GM12865 (cell line): ENCODE measurements at regions not wholly inside any gene's neighbourhood (a gene's known extent, or its start where the extent isn't known, plus 50 kb on each side); places are given as distances from the start of the nearest gene placed in this dataset.

Experiments used
- DNase-seq: peaks from one replicate; pipeline ENCODE4 v3.0.0; 2010; ENCODE audit warnings: low read depth
- H3K4me3 ChIP-seq: 2 replicates; pipeline ENCODE4 v1.5.1; 2011; ENCODE audit warnings: mild to moderate bottlenecking, low read depth, low read length, control low read depth
- CTCF ChIP-seq: IDR thresholded peaks from 2 replicates; pipeline ENCODE4 v1.5.1; 2011; ENCODE audit warnings: low read length, control low read depth, low read depth, inconsistent platforms; ENCODE audit not compliant: insufficient read depth; ENCODE audit errors: missing control alignments

GRCh38 chr2:83536556-83536955 is 922.5 kb downstream of the SUCLG1 start:
- TF ChIP-seq CTCF = no peak
- no peak overlapping the region for H3K4me3 ChIP-seq
- no peak for DNase-seq

DNA sequence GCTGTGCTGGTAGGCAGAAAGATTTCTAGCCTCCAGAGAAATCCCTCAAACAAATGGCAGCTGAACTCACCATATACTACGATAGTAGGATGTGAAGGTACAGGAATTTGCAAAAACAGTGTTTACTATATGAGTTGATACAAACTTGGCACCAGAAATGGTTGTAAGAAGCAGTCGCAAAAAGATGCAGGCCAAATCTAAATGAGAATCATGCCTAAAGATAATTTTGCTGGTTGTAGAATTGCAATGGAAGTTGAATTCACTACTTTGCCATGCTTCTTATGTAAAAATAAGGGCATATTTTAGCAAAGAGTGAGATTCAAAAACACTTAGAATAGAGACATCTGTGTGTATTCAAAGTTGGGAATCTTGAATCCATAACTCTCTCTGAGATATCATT is 924.7 kb downstream of the SUCLG1 start:
- DNase-seq = no peak
- no peak for TF ChIP-seq CTCF
- H3K4me3 ChIP-seq = no peak overlapping the region

DNA sequence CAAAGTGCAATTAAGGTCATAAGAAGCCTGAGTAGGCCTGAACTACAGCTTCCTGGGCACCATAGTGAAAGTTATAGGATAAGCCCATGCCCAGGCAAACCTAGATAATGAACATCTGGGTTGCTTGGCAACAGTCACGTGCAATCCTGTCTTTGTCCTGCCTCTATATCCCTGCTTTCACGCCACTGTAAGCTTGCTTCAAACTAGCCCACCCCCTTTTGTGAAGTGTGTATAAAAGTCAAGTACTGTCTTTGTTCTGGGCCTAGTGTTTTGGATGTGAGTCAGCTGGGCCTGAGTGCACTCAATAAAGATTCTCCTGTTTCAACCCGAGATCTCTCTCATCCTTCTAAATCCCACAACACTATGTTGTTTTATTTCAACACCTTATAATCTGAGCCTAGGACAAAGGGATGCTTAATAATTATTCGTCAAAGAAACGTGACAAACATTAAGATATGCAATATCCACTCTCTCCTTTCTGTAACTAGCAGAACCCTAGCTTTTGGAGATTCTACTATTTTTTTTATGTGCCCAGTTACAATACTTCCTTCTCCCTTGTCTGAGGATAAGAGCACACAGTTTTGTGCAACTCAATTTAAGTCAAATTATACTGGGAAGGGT is 927.8 kb downstream of the SUCLG1 start:
- H3K4me3 ChIP-seq = no peak overlapping the region
- DNase-seq = no peak
- no peak for TF ChIP-seq CTCF

DNA sequence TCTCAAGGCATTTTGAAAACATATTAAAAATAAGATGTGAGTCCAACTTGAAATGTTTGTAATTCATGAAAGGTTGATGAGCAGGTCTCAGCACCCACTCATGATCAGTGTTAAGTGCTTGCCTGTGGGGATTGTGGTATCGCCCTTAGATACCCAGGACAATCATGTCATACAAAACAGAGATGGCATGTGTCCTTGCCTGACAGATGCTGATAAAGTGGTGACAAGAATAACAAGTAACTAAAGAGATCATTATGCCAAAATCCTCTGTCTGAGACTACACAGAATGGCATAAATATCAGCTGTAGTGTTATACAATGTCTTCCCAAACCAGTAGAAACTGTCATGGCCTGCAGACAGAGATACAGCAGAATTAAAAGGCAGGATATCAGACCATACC is 930.3 kb downstream of the SUCLG1 start:
- no peak for TF ChIP-seq CTCF
- no peak for DNase-seq
- H3K4me3 ChIP-seq = no peak overlapping the region

DNA sequence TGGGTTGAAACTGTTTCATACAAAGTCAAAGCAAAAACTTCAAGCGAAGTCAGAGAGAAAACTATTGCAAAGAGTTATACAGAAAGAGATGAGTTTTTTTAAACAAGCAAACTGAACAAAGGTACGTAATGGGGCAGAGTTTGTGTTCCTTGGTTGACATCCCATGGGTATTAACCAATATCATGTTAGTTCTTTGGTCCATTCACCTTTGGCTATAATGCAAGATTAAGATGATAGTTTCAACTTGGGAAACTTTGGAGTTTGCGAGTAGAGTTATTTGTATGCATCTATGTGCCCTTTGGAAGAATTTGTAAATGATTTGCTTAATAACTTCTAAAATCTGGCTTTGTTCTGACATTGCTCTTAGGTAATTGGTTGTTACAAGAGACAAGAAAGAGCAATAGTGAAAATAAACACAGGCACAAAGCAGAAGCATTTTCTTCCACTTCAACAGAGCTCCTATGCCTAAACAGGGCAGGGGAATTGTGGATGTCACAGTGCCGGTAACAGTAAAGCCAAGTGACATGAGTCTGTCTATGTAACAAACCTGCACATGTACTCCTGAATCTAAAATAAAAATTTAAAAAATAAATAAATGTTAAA is 936.1 kb downstream of the SUCLG1 start:
- H3K4me3 ChIP-seq = no peak overlapping the region
- TF ChIP-seq CTCF = no peak

GRCh38 chr2:83517727-83518368 is 941.2 kb downstream of the SUCLG1 start:
- no peak for TF ChIP-seq CTCF
- DNase-seq = no peak
- no peak overlapping the region for H3K4me3 ChIP-seq

More for the DNA sequence above, 936.1 kb downstream of the SUCLG1 start:
- no peak for DNase-seq
